ENCODE measurements at regions not wholly inside any gene's neighbourhood (a gene's known extent, or its start where the extent isn't known, plus 50 kb on each side); places are given as distances from the start of the nearest gene placed in this dataset.
"Not testable (repeated sequence)": the region's sequence is repeated elsewhere in the genome, so short reads cannot be mapped to it uniquely, and the experiment has no call there.

DNA sequence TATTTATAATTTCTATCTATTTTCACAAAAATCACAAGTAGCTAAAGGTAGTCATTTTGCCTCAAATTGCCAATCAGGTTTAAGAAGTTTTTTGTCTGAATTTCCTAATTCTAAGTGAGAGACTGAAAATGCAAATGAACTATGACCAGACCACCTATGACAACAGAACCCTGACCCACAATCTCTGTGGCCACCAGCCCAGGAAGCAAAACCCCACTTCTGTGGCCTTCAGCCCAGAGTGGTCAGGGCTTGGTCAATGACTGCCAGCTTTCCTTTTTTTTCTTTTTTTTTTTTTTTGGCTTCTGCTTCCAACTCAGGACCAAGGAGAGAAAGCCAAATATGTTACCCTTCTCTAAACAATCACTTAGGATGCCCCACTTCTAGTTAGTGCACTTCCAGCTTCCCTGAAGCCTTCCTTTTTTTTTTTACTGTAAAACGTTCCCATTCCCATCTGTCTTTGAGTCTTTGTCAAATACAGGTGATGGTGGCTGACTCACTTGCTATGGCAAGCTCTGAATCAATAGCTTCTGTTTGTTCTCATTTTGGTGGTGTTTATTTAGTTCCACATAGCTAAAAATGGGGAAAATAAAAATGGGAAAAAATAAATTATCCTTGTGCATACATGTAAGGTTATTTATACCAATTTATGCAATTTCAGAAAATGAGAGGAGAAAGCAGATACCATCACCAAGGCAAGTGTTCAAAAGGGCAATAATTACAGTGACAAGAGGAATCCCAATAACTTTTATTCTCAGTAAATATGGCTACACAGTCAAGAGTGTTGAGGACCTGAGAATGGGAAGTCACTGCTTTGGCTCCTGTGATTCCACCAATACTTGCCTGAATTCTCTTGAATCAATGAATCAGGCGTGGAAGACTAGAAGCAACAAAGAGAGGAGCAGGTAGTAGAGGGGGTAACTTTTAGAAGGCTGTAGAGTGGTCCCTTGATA lies 170.3 kb upstream of the PDE7B start:
- no peaks in the 10 kb centered on the region for H3K36me3 Mint-ChIP-seq (ENCODE audit: low read depth)
- no peak overlapping the region for H3K27ac Mint-ChIP-seq
- H3K9me3 Mint-ChIP-seq: no peaks in the 10 kb centered on the region
- intact Hi-C loops (cut with micrococcal nuclease): no loop called here
- no peaks in the 10 kb centered on the region for H3K27me3 Mint-ChIP-seq
- peaks cover 9% of the 10 kb centered on the region for H3K4me1 Mint-ChIP-seq (ENCODE audit: low read depth)
- H3K4me3 Mint-ChIP-seq: no peak overlapping the region

GRCh38 chr6:135686784-135687301 lies 164.7 kb upstream of the PDE7B start:
- H3K27me3 Mint-ChIP-seq: no peaks in the 10 kb centered on the region
- H3K36me3 Mint-ChIP-seq (ENCODE audit: low read depth): no peaks in the 10 kb centered on the region
- no peak overlapping the region for H3K4me3 Mint-ChIP-seq
- peaks cover 18% of the 10 kb centered on the region for H3K4me1 Mint-ChIP-seq (ENCODE audit: low read depth)
- H3K9me3 Mint-ChIP-seq: no peaks in the 10 kb centered on the region
- intact Hi-C loops (cut with micrococcal nuclease): no loop called here
- peak overlapping the region; percentile 52 for H3K27ac Mint-ChIP-seq

DNA sequence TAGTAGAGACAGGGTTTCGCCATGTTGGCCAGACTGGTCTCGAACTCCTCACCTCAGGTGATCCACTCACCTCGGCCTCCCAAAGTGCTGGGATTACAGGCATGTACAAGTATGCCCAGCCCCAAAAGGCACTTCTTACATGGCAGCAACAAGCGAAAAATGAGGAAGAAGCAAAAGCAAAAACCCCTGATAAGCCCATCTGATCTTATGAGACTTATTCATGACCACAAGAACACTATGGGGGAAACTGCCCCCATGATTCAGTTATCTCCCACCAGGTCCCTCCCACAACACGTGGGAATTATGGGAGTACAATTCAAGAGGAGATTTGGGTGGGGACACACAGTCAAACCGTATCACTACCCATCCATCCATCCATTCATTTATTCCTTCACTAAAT lies 163.0 kb upstream of the PDE7B start:
- H3K27me3 Mint-ChIP-seq; H3K36me3 Mint-ChIP-seq (ENCODE audit: low read depth); intact Hi-C loops (cut with micrococcal nuclease); H3K4me3 Mint-ChIP-seq; H3K9me3 Mint-ChIP-seq; H3K27ac Mint-ChIP-seq: not testable (repeated sequence)
- peaks cover 18% of the 10 kb centered on the region for H3K4me1 Mint-ChIP-seq (ENCODE audit: low read depth)

DNA sequence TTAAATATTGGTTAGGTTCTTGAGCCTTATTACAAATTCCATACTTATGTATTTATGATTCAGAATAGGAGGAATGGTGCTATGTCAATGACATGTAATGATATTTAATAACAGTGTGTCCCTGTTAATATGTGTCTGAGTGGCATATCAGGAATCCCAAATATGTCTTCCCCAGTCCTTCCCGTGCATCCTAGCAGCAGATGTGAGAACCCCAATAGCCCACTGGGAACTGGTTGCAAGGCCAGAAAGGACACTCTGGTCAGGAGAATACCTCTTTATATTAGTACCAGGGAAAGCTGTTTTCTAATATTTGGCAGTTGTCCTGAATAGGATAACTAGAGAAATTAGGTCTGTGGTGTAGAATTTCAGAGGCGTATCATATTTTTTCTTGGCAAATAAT lies 159.1 kb upstream of the PDE7B start:
- Mint-ChIP-seq H3K4me3 (no peak overlapping the region), H3K9me3 (no peaks in the 10 kb centered on the region), H3K27me3 (no peaks in the 10 kb centered on the region), H3K4me1 (ENCODE audit: low read depth) (peaks cover under 1% of the 10 kb centered on the region), H3K27ac (no peak overlapping the region), H3K36me3 (ENCODE audit: low read depth) (no peaks in the 10 kb centered on the region)
- intact Hi-C loops (cut with micrococcal nuclease): no loop called here

DNA sequence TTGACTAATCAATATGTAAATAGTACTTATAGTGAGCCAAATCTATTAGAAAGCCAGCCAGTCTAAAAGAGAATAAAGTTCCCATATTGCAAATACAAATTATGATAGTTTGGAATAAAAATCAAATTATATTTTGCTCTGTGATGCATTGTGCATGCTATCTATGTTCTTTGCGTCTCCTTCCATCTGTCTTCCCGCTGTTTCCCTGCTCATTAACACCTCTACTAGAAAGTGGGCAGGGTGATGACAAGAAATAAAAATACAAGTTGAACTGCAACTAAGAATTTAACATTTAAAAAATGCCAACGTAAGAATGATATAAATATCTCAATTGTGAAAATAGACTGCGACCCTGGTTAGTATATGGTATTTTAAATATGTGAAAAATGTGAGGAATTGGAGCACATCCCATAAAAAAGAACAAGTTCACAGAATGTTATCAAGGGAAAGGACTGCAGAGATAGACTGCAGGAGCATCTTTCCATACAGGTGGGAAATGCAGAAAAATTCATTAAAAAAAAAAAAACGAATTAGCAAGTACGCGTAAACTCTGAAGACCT lies 157.6 kb upstream of the PDE7B start:
- intact Hi-C loops (cut with micrococcal nuclease): no loop called here
- H3K36me3 Mint-ChIP-seq (ENCODE audit: low read depth): no peaks in the 10 kb centered on the region
- no peak overlapping the region for H3K27ac Mint-ChIP-seq
- H3K27me3 Mint-ChIP-seq: peaks cover 2% of the 10 kb centered on the region
- no peak overlapping the region for H3K4me3 Mint-ChIP-seq
- H3K4me1 Mint-ChIP-seq (ENCODE audit: low read depth): peaks cover 3% of the 10 kb centered on the region
- no peaks in the 10 kb centered on the region for H3K9me3 Mint-ChIP-seq

DNA sequence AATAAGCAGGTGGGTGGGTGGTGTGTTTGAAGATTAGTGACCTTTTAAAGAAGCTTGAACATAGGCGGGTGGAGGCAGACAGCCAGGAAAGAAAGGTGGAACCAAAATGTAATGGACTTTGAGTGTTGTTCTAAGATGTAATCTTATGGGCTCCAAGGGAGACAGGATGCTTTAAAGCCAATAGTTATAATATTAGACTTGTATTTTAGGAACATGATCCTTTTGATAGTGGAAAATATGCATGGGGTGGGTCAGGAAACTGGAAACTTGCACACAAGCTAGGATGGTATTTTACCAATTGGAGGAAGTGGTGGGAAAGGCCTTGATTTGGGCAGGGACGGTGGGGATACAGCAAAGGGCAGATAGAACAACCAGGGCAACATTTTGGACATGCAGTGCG lies 151.8 kb upstream of the PDE7B start:
- intact Hi-C loops (cut with micrococcal nuclease): no loop called here
- Mint-ChIP-seq H3K27ac (no peak overlapping the region), H3K27me3 (peaks cover 2% of the 10 kb centered on the region), H3K36me3 (ENCODE audit: low read depth) (no peaks in the 10 kb centered on the region), H3K4me1 (ENCODE audit: low read depth) (peaks cover 20% of the 10 kb centered on the region), H3K9me3 (no peaks in the 10 kb centered on the region), H3K4me3 (no peak overlapping the region)

- Mint-ChIP-seq H3K27me3 (peaks cover 2% of the 10 kb centered on the region), H3K36me3 (ENCODE audit: low read depth) (no peaks in the 10 kb centered on the region), H3K4me3 (no peak overlapping the region), H3K9me3 (no peaks in the 10 kb centered on the region), H3K4me1 (ENCODE audit: low read depth) (peaks cover 20% of the 10 kb centered on the region), H3K27ac (no peak overlapping the region)
- intact Hi-C loops (cut with micrococcal nuclease): no loop called here
These were observed 150.1 kb upstream of the PDE7B start for GRCh38 chr6:135701426-135701825.

- H3K27ac Mint-ChIP-seq: no peak overlapping the region
- no peaks in the 10 kb centered on the region for H3K36me3 Mint-ChIP-seq (ENCODE audit: low read depth)
- H3K27me3 Mint-ChIP-seq: no peaks in the 10 kb centered on the region
- intact Hi-C loops (cut with micrococcal nuclease): no loop called here
- H3K9me3 Mint-ChIP-seq: no peaks in the 10 kb centered on the region
- H3K4me3 Mint-ChIP-seq: no peak overlapping the region
- peaks cover 20% of the 10 kb centered on the region for H3K4me1 Mint-ChIP-seq (ENCODE audit: low read depth)
These were observed 148.5 kb upstream of the PDE7B start for GRCh38 chr6:135703007-135703406.

- no peaks in the 10 kb centered on the region for H3K36me3 Mint-ChIP-seq (ENCODE audit: low read depth)
- no peak overlapping the region for H3K27ac Mint-ChIP-seq
- no peaks in the 10 kb centered on the region for H3K9me3 Mint-ChIP-seq
- peaks cover 20% of the 10 kb centered on the region for H3K4me1 Mint-ChIP-seq (ENCODE audit: low read depth)
- H3K4me3 Mint-ChIP-seq: no peak overlapping the region
- H3K27me3 Mint-ChIP-seq: no peaks in the 10 kb centered on the region
- intact Hi-C loops (cut with micrococcal nuclease): no loop called here
These were observed 147.9 kb upstream of the PDE7B start for GRCh38 chr6:135703621-135704020.

GRCh38 chr6:135707426-135707825 lies 144.1 kb upstream of the PDE7B start:
- intact Hi-C loops (cut with micrococcal nuclease): no loop called here
- no peaks in the 10 kb centered on the region for H3K36me3 Mint-ChIP-seq (ENCODE audit: low read depth)

GRCh38 chr6:135710042-135710441 lies 141.5 kb upstream of the PDE7B start:
- intact Hi-C loops (cut with micrococcal nuclease): no loop called here
- Mint-ChIP-seq H3K27me3 (no peaks in the 10 kb centered on the region), H3K36me3 (ENCODE audit: low read depth) (no peaks in the 10 kb centered on the region), H3K4me1 (ENCODE audit: low read depth) (no peaks in the 10 kb centered on the region), H3K9me3 (no peaks in the 10 kb centered on the region), H3K27ac (no peak overlapping the region), H3K4me3 (no peak overlapping the region)

More at GRCh38 chr6:135707426-135707825, 144.1 kb upstream of the PDE7B start:
- Mint-ChIP-seq H3K4me1 (ENCODE audit: low read depth) (peaks cover 15% of the 10 kb centered on the region), H3K9me3 (no peaks in the 10 kb centered on the region), H3K27me3 (no peaks in the 10 kb centered on the region), H3K27ac (no peak overlapping the region), H3K4me3 (no peak overlapping the region)

GRCh38 chr6:135722190-135722589 lies 129.3 kb upstream of the PDE7B start:
- H3K27me3 Mint-ChIP-seq: no peaks in the 10 kb centered on the region
- intact Hi-C loops (cut with micrococcal nuclease): no loop called here
- H3K9me3 Mint-ChIP-seq: peaks cover 35% of the 10 kb centered on the region
- H3K36me3 Mint-ChIP-seq (ENCODE audit: low read depth): no peaks in the 10 kb centered on the region
- H3K4me3 Mint-ChIP-seq: no peak overlapping the region
- H3K27ac Mint-ChIP-seq: no peak overlapping the region
- no peaks in the 10 kb centered on the region for H3K4me1 Mint-ChIP-seq (ENCODE audit: low read depth)

DNA sequence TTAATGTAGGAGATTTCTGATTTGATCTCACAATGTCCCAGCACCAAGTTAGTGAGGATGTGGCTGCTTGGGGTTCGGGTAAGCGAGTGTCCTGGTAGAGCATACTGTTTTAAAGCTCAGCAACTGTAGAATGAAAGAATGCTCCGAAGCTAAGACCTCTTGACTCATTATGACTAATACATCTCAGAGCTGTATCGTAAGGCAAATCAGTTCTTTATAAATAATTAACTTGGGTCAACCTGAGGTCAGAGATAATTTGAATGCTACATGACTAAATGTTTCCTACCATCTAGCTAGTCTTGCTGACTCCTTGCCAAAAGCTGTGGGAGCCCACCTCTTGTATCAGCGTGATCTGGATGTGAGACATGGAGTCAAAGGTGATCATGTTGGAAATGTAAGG lies 128.8 kb upstream of the PDE7B start:
- intact Hi-C loops (cut with micrococcal nuclease): no loop called here

DNA sequence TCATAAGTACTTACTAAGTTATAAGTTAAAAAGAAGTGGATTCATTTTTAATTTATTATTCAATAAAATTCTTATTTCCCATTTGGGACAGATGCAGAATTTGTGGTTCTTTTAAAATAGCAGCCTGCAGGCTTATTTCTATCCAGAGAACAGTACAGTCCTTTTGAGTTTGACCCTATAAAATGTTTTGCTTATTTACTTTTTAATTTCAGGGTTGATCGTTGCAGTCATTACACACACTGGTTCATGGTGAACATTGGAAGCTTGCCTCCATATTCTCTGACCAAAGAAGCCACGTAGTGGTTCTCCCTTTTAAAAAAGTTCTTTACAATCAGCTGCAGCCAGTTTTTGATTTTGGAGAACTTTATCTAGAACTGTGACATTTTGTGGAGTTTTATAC lies 122.9 kb upstream of the PDE7B start:
- Mint-ChIP-seq H3K27ac (no peak overlapping the region), H3K4me1 (ENCODE audit: low read depth) (no peaks in the 10 kb centered on the region), H3K36me3 (ENCODE audit: low read depth) (no peaks in the 10 kb centered on the region), H3K9me3 (peaks cover 31% of the 10 kb centered on the region), H3K27me3 (no peaks in the 10 kb centered on the region), H3K4me3 (no peak overlapping the region)
- intact Hi-C loops (cut with micrococcal nuclease): no loop called here

More for the DNA sequence above, 128.8 kb upstream of the PDE7B start:
- no peaks in the 10 kb centered on the region for H3K27me3 Mint-ChIP-seq
- H3K27ac Mint-ChIP-seq: no peak overlapping the region
- no peaks in the 10 kb centered on the region for H3K36me3 Mint-ChIP-seq (ENCODE audit: low read depth)
- no peak overlapping the region for H3K4me3 Mint-ChIP-seq
- peaks cover 36% of the 10 kb centered on the region for H3K9me3 Mint-ChIP-seq
- H3K4me1 Mint-ChIP-seq (ENCODE audit: low read depth): no peaks in the 10 kb centered on the region
